GM13976 (cell line): ENCODE measurements at regions not wholly inside any gene's neighbourhood (a gene's known extent, or its start where the extent isn't known, plus 50 kb on each side); places are given as distances from the start of the nearest gene placed in this dataset.

Experiments
- DNase-seq: peaks from one replicate; pipeline ENCODE4 v3.0.0; 2012; ENCODE audit warnings: low spot score
- CTCF ChIP-seq: IDR thresholded peaks from 2 replicates; pipeline ENCODE4 v1.5.1; 2012; ENCODE audit warnings: borderline replicate concordance, mild to moderate bottlenecking; ENCODE audit not compliant: insufficient read depth; ENCODE audit errors: extremely low read depth, missing control alignments, control extremely low read depth
- in situ Hi-C: fragments of 300-500 bp; cut with MboI; formaldehyde crosslinking; loops from one replicate; pipeline ENCODE4 v1.12.0; 2022; ENCODE audit warnings: low sequenced_read_pairs, mixed read lengths, inconsistent platforms; ENCODE audit not compliant: unreplicated experiment

GRCh38 chr4:84407554-84408407 is 91.3 kb downstream of the NKX6-1 start:
- no peak for TF ChIP-seq CTCF
- in situ Hi-C loops = no loop called here
- no peak for DNase-seq

- TF ChIP-seq CTCF = no peak
- DNase-seq = no peak
- in situ Hi-C loops = no loop called here
Observed at GRCh38 chr4:84403656-84404055, 95.4 kb downstream of the NKX6-1 start.

- DNase-seq = no peak
- in situ Hi-C loops = no loop called here
- no peak for TF ChIP-seq CTCF
Observed at GRCh38 chr4:84401701-84402306, 97.3 kb downstream of the NKX6-1 start.

GRCh38 chr4:84394386-84394785 is 104.7 kb downstream of the NKX6-1 start:
- DNase-seq = no peak
- in situ Hi-C loops = no loop called here
- no peak for TF ChIP-seq CTCF

GRCh38 chr4:84392951-84393590 is 106.0 kb downstream of the NKX6-1 start:
- TF ChIP-seq CTCF = no peak
- no peak for DNase-seq
- in situ Hi-C loops = no loop called here

- TF ChIP-seq CTCF = no peak
- in situ Hi-C loops = no loop called here
- DNase-seq = no peak
Observed at GRCh38 chr4:84389406-84389805, 109.7 kb downstream of the NKX6-1 start.
